ENCODE measurements at regions not wholly inside any gene's neighbourhood (a gene's known extent, or its start where the extent isn't known, plus 50 kb on each side); places are given as distances from the start of the nearest gene placed in this dataset.
"Not testable (repeated sequence)": the region's sequence is repeated elsewhere in the genome, so short reads cannot be mapped to it uniquely, and the experiment has no call there.

DNA sequence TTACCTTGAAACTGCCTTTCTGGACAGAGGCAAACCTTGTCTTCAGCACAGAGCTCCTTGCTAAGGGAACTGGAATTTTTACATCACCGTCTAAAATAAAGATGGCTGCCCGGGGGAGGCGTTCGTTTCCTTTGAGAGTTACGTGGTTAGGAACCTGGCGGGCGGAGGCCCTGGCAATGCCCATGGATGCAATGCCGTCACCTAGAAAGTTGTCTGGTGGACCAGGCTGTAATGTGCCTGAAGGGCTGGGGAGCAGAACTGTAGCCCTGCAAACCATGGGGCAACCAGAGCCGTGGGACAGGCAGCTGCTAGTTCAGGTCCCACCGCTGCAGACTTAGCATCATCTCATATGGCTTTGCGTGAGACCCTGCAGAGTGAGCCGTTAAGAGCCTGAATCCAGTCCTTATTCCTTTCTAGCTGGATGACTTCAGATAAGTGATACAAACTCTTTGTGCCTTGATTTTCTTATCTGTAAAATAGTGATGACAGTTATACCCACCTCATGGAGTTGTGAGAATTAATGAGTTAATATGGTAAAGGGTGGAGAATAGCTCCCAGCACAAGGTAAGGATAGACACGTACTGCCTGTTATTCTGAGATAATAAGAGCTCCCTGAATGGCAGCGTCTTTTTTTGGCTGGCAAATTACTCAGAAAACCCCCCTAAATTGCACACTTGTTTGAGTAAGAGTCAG lies 219.7 kb downstream of the EMX2 start:
- Mint-ChIP-seq H3K27ac (ENCODE audit: unreplicated experiment) (no peak overlapping the region), H3K36me3 (ENCODE audit: low read depth, unreplicated experiment) (no peaks in the 10 kb centered on the region), H3K4me3 (ENCODE audit: unreplicated experiment) (no peak overlapping the region), H3K27me3 (ENCODE audit: unreplicated experiment) (no peaks in the 10 kb centered on the region), H3K4me1 (ENCODE audit: unreplicated experiment) (no peaks in the 10 kb centered on the region), H3K9me3 (ENCODE audit: unreplicated experiment) (no peaks in the 10 kb centered on the region)
- DNase-seq (ENCODE audit: low spot score) = no peak
- TF ChIP-seq, protein P1, sequence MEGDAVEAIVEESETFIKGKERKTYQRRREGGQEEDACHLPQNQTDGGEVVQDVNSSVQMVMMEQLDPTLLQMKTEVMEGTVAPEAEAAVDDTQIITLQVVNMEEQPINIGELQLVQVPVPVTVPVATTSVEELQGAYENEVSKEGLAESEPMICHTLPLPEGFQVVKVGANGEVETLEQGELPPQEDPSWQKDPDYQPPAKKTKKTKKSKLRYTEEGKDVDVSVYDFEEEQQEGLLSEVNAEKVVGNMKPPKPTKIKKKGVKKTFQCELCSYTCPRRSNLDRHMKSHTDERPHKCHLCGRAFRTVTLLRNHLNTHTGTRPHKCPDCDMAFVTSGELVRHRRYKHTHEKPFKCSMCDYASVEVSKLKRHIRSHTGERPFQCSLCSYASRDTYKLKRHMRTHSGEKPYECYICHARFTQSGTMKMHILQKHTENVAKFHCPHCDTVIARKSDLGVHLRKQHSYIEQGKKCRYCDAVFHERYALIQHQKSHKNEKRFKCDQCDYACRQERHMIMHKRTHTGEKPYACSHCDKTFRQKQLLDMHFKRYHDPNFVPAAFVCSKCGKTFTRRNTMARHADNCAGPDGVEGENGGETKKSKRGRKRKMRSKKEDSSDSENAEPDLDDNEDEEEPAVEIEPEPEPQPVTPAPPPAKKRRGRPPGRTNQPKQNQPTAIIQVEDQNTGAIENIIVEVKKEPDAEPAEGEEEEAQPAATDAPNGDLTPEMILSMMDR (IDR thresholded peaks at IDR 0.05; ENCODE audit: unreplicated experiment) = no peak

DNA sequence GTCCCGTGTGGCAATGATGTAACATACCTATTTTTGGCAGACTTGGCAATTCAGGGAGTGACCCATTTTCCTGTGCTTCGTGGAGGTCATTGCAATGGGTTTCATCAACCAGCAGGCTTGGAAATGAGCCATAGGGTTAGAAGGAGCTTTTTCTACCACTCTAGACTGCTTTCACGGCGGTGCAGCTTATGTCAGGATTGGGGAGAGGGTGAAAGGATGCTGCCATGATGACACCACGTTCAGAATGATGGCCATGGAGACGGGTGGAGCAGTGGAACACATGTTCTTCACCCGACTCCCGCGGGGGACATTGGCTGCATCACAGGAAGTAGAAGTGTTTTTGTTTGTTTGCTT lies 220.2 kb downstream of the EMX2 start:
- no peak for DNase-seq (ENCODE audit: low spot score)
- TF ChIP-seq, protein P1 (IDR thresholded peaks at IDR 0.05; ENCODE audit: unreplicated experiment) = no peak
- Mint-ChIP-seq H3K4me1 (ENCODE audit: unreplicated experiment) (no peaks in the 10 kb centered on the region), H3K36me3 (ENCODE audit: low read depth, unreplicated experiment) (no peaks in the 10 kb centered on the region), H3K4me3 (ENCODE audit: unreplicated experiment) (no peak overlapping the region), H3K27me3 (ENCODE audit: unreplicated experiment) (no peaks in the 10 kb centered on the region), H3K9me3 (ENCODE audit: unreplicated experiment) (no peaks in the 10 kb centered on the region), H3K27ac (ENCODE audit: unreplicated experiment) (no peak overlapping the region)

DNA sequence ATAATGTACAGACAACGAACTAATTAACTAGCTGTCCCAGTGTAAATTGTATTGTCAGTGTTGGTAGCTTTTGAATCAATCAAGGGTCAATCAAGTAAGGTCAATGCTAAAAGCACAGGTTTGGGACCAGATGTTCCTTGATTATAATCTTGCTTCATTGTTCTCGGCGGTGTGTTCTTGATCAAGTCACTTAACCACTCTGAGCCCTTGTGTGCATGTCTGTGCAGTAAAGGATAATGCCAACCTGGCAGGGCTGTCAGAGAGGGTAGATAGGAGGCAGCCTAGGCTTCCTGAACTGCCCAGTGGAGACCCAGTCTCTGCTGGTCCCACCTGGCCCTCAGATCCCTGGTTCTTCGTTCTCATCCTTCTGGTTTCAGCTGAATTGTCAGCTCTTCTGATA lies 221.0 kb downstream of the EMX2 start:
- no peak for DNase-seq (ENCODE audit: low spot score)
- H3K27me3 Mint-ChIP-seq (ENCODE audit: unreplicated experiment) = no peaks in the 10 kb centered on the region
- TF ChIP-seq, protein P1 (IDR thresholded peaks at IDR 0.05; ENCODE audit: unreplicated experiment) = no peak

DNA sequence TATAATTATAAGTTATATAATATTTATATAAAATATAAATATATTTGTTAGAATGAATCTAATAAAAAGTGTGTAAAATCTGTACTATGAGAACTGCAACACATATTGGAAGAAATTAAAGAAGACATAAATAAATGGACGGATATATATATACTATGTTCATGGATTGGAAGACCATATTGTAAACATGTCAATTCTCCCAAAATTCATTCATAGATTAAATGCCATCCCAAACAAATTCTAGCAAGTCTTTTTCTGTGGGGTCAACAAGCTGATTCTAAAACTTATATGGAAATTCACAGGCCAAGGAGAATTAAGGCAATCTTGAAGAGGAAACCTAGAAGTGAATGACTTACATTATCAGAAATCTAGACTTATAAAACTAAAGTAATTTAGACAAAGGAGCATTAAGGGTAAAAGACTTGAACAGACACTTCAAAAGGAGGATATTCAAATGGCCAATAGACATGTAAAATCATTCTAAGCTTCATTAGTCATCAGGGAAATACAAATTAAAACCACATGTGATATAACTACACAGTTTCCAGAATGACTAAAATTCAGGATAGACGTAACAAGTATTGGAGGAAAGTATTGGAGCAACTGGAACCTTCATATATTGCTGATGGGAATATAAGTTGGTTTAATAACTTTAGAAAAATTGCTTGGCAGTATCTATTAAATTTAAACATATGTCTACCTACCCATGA lies 225.9 kb downstream of the EMX2 start:
- Mint-ChIP-seq H3K27me3 (ENCODE audit: unreplicated experiment) (no peaks in the 10 kb centered on the region), H3K4me1 (ENCODE audit: unreplicated experiment) (no peaks in the 10 kb centered on the region), H3K27ac (ENCODE audit: unreplicated experiment) (no peak overlapping the region), H3K9me3 (ENCODE audit: unreplicated experiment) (no peaks in the 10 kb centered on the region), H3K4me3 (ENCODE audit: unreplicated experiment) (no peak overlapping the region), H3K36me3 (ENCODE audit: low read depth, unreplicated experiment) (no peaks in the 10 kb centered on the region)
- DNase-seq (ENCODE audit: low spot score) = no peak
- TF ChIP-seq, protein P1 (IDR thresholded peaks at IDR 0.05; ENCODE audit: unreplicated experiment) = no peak

More for the DNA sequence above, 221.0 kb downstream of the EMX2 start:
- Mint-ChIP-seq H3K27ac (ENCODE audit: unreplicated experiment) (no peak overlapping the region), H3K4me1 (ENCODE audit: unreplicated experiment) (no peaks in the 10 kb centered on the region), H3K4me3 (ENCODE audit: unreplicated experiment) (no peak overlapping the region), H3K9me3 (ENCODE audit: unreplicated experiment) (no peaks in the 10 kb centered on the region), H3K36me3 (ENCODE audit: low read depth, unreplicated experiment) (no peaks in the 10 kb centered on the region)

DNA sequence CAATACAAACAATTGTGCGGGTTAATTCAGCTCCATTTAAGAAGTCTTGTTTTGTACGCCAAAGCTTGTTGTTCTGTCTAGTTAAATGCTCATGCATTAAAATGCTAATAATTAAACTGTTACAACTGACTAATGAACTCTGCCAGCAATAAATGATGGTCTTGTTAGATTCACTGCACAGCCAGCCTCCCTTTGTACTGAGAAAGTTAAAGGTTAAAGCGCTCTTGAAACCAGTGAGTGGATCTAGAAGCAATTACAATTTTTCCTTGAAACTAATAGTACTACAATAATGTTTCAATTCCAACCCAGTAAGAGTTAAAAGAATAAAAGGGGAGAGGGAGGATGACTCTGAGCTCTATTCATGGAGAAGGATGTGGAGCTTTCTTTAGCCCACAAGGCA lies 233.0 kb downstream of the EMX2 start:
- H3K36me3 Mint-ChIP-seq (ENCODE audit: low read depth, unreplicated experiment) = no peaks in the 10 kb centered on the region
- TF ChIP-seq, protein P1 (IDR thresholded peaks at IDR 0.05; ENCODE audit: unreplicated experiment) = no peak
- H3K4me3 Mint-ChIP-seq (ENCODE audit: unreplicated experiment) = no peak overlapping the region
- no peak for DNase-seq (ENCODE audit: low spot score)
- H3K9me3 Mint-ChIP-seq (ENCODE audit: unreplicated experiment) = no peaks in the 10 kb centered on the region
- H3K4me1 Mint-ChIP-seq (ENCODE audit: unreplicated experiment) = no peaks in the 10 kb centered on the region
- H3K27me3 Mint-ChIP-seq (ENCODE audit: unreplicated experiment) = peaks cover 5% of the 10 kb centered on the region
- no peak overlapping the region for H3K27ac Mint-ChIP-seq (ENCODE audit: unreplicated experiment)

DNA sequence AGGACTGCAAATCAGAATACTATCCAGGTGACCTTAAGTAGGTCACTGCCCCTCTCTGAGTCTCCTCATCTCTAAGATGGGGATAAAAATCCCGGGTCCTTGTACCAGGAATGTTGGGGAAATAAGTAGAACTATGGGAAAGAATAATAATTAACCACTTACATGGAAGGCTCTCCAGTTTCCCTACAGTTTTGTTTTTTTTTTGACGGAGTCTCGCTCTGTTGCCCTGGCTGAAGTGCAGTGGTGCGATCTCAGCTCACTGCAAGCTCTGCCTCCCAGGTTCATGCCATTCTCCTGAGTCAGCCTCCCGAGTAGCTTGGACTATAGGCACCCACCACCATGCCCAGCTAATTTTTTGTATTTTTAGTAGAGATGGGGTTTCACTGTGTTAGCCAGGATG lies 234.7 kb downstream of the EMX2 start:
- H3K27ac Mint-ChIP-seq (ENCODE audit: unreplicated experiment); H3K9me3 Mint-ChIP-seq (ENCODE audit: unreplicated experiment); H3K4me3 Mint-ChIP-seq (ENCODE audit: unreplicated experiment); H3K4me1 Mint-ChIP-seq (ENCODE audit: unreplicated experiment); DNase-seq (ENCODE audit: low spot score); H3K36me3 Mint-ChIP-seq (ENCODE audit: low read depth, unreplicated experiment); H3K27me3 Mint-ChIP-seq (ENCODE audit: unreplicated experiment): not testable (repeated sequence)

All from endothelial cell (in vitro differentiated cells).